GM06990 (cell line): ENCODE measurements at regions not wholly inside any gene's neighbourhood (a gene's known extent, or its start where the extent isn't known, plus 50 kb on each side); places are given as distances from the start of the nearest gene placed in this dataset.

Source experiments
- DNase-seq: peaks from one replicate; pipeline ENCODE4 v3.0.0-alpha.2; 2011; ENCODE audit not compliant: insufficient read length; ENCODE audit errors: extremely low read depth
- H3K27me3 ChIP-seq: replicated peaks from 2 replicates; pipeline ENCODE4 v1.6.0; 2011; ENCODE audit warnings: low read length; ENCODE audit not compliant: control insufficient read depth, insufficient read depth
- H3K36me3 ChIP-seq: 2 replicates; pipeline ENCODE4 v1.5.1; 2011; ENCODE audit warnings: low read length; ENCODE audit not compliant: control insufficient read depth, insufficient read depth
- H3K4me3 ChIP-seq: replicated peaks from 2 replicates; pipeline ENCODE4 v1.5.1; 2011; ENCODE audit warnings: low read depth, mild to moderate bottlenecking, control low read depth, low read length
- TF ChIP-seq, protein P1 (sequence below): IDR thresholded peaks from 2 replicates; pipeline ENCODE4 v1.5.1; 2011; ENCODE audit warnings: low read length, control low read depth, mild to moderate bottlenecking, inconsistent platforms; ENCODE audit not compliant: insufficient read depth, poor library complexity, severe bottlenecking

DNA sequence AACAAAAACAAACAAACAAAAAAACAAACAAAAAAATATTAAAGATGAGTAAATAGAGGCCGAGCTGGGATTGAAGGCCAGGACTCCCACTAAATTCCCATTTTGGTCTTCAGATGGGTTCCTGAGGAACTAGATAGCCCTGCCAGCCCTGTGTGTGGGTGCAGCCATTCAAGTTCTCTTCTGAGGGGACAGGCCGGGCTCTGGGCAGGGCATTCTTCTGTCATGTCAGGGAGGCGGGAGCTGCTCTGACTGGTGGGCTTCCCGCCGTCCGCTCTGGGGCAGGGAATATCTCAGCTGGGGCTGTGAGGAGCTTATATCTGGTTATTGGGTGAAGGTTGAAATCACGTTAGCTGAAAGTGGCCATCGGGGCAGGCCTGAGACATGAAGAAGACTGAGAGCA, 127.3 kb upstream of the CXCR4 start:
- Histone ChIP-seq H3K27me3 (no peaks in the 10 kb centered on the region), H3K4me3 (no peak overlapping the region), H3K36me3 (no peaks in the 10 kb centered on the region)
- DNase-seq: no peak
- TF ChIP-seq, protein P1, sequence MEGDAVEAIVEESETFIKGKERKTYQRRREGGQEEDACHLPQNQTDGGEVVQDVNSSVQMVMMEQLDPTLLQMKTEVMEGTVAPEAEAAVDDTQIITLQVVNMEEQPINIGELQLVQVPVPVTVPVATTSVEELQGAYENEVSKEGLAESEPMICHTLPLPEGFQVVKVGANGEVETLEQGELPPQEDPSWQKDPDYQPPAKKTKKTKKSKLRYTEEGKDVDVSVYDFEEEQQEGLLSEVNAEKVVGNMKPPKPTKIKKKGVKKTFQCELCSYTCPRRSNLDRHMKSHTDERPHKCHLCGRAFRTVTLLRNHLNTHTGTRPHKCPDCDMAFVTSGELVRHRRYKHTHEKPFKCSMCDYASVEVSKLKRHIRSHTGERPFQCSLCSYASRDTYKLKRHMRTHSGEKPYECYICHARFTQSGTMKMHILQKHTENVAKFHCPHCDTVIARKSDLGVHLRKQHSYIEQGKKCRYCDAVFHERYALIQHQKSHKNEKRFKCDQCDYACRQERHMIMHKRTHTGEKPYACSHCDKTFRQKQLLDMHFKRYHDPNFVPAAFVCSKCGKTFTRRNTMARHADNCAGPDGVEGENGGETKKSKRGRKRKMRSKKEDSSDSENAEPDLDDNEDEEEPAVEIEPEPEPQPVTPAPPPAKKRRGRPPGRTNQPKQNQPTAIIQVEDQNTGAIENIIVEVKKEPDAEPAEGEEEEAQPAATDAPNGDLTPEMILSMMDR: no peak

DNA sequence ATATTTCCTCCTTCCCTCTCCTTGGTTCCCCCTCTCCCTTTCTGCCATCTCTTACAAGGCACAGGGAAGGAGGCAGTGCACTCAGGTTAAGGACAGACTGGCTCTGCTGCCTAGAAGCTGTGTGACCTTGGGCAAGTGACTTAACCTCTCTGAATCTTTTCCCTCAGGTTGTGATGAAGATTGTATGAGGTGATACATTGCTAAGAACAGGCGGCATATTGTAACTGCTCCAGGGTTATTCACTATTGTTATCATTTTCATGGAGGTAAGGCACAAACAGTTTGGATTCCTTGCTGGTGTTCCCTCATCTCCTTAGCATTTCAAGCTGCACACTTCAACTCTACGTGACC, 126.6 kb upstream of the CXCR4 start:
- Histone ChIP-seq H3K4me3 (no peak overlapping the region), H3K27me3 (no peaks in the 10 kb centered on the region), H3K36me3 (no peaks in the 10 kb centered on the region)
- TF ChIP-seq, protein P1: no peak
- no peak for DNase-seq

DNA sequence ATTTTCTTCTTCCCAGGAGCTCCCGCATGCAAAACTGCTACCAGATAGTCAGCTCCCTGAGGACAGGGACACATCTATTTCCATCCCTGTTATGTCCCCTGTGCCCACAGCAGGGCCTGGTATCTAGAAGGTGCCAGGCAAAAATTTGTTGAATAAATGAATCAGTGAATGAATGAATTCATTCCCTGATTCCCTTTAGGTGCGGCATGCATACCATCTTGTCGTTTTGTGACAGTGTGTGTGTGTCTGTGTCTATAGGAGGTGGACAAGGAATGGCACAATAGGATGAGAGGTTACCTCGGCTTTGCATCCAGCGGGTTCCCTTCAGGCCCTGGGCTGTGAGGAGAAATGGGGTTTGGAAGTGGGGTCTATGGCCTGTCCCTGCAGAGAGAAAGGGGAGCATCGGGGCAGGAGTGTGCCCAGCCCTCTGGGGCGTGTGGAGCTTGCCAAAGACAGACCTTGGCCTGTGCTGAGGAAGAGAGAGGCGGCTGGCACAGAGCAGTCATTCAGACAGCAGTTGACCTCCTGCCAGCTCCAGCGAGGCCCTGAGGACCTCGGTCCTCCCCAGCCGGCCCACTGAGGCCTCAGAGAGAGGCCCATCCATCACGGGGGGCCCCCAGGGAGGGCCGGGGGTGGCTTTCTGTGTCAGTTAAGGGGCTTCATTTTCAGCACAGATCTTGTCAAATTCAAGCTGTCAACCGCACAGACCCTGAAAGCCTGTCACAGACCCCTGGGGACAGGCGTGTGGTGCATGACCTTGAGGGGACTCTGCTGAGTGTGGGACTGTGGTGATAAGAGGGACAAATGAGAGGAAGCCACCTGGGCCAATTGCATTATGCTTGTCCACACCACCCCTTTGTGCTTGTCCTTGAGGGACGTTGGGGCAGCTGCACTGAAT, 125.9 kb upstream of the CXCR4 start:
- Histone ChIP-seq H3K36me3 (no peaks in the 10 kb centered on the region), H3K4me3 (no peak overlapping the region), H3K27me3 (no peaks in the 10 kb centered on the region)
- TF ChIP-seq, protein P1: no peak
- DNase-seq: no peak

DNA sequence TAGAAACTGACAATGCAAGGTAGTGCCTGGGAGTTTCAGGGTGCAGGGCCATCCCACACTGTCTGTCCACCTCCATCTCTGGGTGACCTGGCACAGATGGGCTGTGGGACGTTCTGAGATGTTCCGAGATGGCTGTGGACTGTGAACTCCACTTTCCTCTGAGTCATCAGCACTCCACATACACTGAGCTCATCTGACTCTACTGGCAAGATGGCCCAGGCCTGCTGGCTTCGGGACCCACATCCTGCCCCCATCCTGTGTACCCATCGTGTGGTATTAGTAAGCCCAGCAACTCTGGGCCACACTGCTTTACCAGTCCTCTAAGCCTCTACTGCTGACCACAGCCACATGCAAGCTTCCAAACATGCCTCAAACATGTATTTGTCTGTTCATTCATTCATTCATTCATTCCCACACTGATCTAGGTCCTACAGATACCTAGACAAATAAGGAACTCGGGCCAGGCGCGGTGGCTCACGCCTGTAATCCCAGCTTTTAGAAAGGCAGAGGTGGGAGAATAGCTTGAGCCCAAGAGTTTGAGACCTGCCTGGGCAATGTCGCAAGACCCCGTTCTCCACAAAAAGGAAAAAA, 124.8 kb upstream of the CXCR4 start:
- TF ChIP-seq, protein P1: no peak
- no peak overlapping the region for H3K4me3 ChIP-seq
- DNase-seq: no peak

DNA sequence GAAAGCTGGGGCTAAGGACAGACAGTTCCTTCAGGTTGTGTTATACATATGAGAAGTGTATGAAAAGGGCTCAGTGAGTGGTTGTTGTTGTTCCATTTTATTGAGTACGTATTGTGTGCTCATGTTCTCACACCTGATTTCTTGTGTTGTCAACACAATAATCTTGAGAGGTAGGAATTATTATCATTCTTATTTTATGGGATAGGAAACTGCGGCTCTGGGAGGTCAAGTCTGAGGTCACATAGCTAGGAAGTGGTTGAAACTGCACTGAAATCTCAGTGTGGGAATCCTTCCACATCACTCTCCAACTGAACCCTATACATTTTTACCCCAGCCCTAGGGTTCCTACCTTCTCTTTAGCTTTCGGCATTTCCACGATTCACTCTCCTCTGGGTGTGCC, 124.2 kb upstream of the CXCR4 start:
- no peaks in the 10 kb centered on the region for H3K27me3 ChIP-seq
- TF ChIP-seq, protein P1: no peak
- no peak overlapping the region for H3K4me3 ChIP-seq
- no peaks in the 10 kb centered on the region for H3K36me3 ChIP-seq
- no peak for DNase-seq

More for the DNA sequence above, 124.8 kb upstream of the CXCR4 start:
- H3K27me3 ChIP-seq: no peaks in the 10 kb centered on the region
- no peaks in the 10 kb centered on the region for H3K36me3 ChIP-seq
